HCT116 (cell line): ENCODE measurements at regions not wholly inside any gene's neighbourhood (a gene's known extent, or its start where the extent isn't known, plus 50 kb on each side); places are given as distances from the start of the nearest gene placed in this dataset.

ENCODE experiments used
- ATAC-seq: fragments of 200-7000 bp; cut with Tn5 transposase; 2 replicates; pipeline ENCODE4 v1.9.1; 2020; ENCODE audit warnings: mild to moderate bottlenecking, moderate library complexity
- BruUV-seq: library from RNA; stranded (reverse); fragments of 400-500 nt; replicated peaks from 2 replicates; lab custom pipeline; 2021; lab: Mats Ljungman, UMichigan
- CTCF ChIA-PET: fragments of 300-600 bp; sonication (Branson Sonifier 250); formaldehyde crosslinking; loops from one replicate; lab custom pipeline; 2021; ENCODE audit warnings: antibody characterized with exemption; lab: Charles Lee
- POLR2A ChIA-PET: fragments of 300-600, 350-600 bp; sonication (Branson Sonifier 250); formaldehyde crosslinking; loops from one replicate; lab custom pipeline; 2021; ENCODE audit warnings: antibody characterized with exemption; lab: Charles Lee
- RAD21 ChIA-PET, 2 experiments: fragments of 300-600 bp; sonication (Branson Sonifier 250); formaldehyde crosslinking; loops; one replicate each; lab custom pipeline; 2023; ENCODE audit warnings: low total read pairs in 2 of 2; ENCODE audit not compliant: uncharacterized antibody in 2 of 2, unreplicated experiment in 2 of 2, low non-redundant PET in 1 of 2; lab: Charles Lee
- DNase-seq: peaks from one replicate; pipeline ENCODE4 v3.0.0-alpha.2; 2010; ENCODE audit warnings: low read depth, low spot score
- H2AFZ ChIP-seq: fragments of 200-600 bp; shearing (Covaris generic), sonication (generic); 2 replicates; pipeline ENCODE4 v1.6.1; 2017; ENCODE audit warnings: low read depth, mixed run types, mixed read lengths, antibody characterized with exemption, low read length; ENCODE audit not compliant: poor library complexity, severe bottlenecking
- H3K27ac ChIP-seq: 2 replicates; pipeline ENCODE4 v1.5.1; 2012; ENCODE audit warnings: low read depth, low read length
- H3K27me3 ChIP-seq: fragments of 200-600 bp; sonication (generic); 2 replicates; pipeline ENCODE4 v1.6.1; 2016; ENCODE audit warnings: mixed run types, low read length, mixed read lengths; ENCODE audit not compliant: insufficient read depth
- H3K36me3 ChIP-seq, 2 experiments: fragments of 200-500 bp in 1 of 2; fragments of 200-600 bp in 1 of 2; sonication (Bioruptor generic) in 1 of 2; sonication (generic) in 1 of 2; 2 replicates each; pipeline versions ENCODE4 v1.5.1 to v1.6.1; 2014 to 2016; ENCODE audit warnings: low read length in 2 of 2, inconsistent platforms in 1 of 2, mixed read lengths in 1 of 2, mixed run types in 1 of 2; ENCODE audit not compliant: insufficient read depth in 2 of 2, control insufficient read depth in 1 of 2
- H3K4me1 ChIP-seq, 2 experiments: fragments of 200-600 bp in 1 of 2; sonication (generic) in 1 of 2; 2 replicates each; pipeline versions ENCODE4 v1.5.1 to v1.6.1; 2012 to 2017; ENCODE audit warnings: low read length in 2 of 2, inconsistent platforms in 1 of 2, mild to moderate bottlenecking in 1 of 2, mixed read lengths in 1 of 2, mixed run types in 1 of 2, moderate library complexity in 1 of 2; ENCODE audit not compliant: insufficient read depth in 2 of 2, control insufficient read depth in 1 of 2
- H3K4me2 ChIP-seq: fragments of 200-600 bp; sonication (generic); 2 replicates; pipeline ENCODE4 v1.6.1; 2017; ENCODE audit warnings: mixed run types, low read length, mixed read lengths
- H3K4me3 ChIP-seq, 2 experiments: fragments of 200-600 bp in 1 of 2; sonication (generic) in 1 of 2; replicated peaks in 1 of 2; 2 replicates each; pipeline ENCODE4 v1.5.1; 2011 to 2016; ENCODE audit warnings: low read length in 2 of 2, control low read depth in 1 of 2, low read depth in 1 of 2, mild to moderate bottlenecking in 1 of 2, mixed read lengths in 1 of 2, mixed run types in 1 of 2
- H3K79me2 ChIP-seq: fragments of 200-600 bp; sonication (generic); 2 replicates; pipeline ENCODE4 v1.6.1; 2017; ENCODE audit warnings: mild to moderate bottlenecking, mixed run types, low read length, moderate library complexity, mixed read lengths; ENCODE audit not compliant: insufficient read depth
- H3K9ac ChIP-seq: fragments of 200-600 bp; sonication (generic); 2 replicates; pipeline ENCODE4 v1.6.1; 2016; ENCODE audit warnings: low read length, mixed read lengths
- H3K9me2 ChIP-seq: fragments of 200-600 bp; sonication (generic), shearing (Covaris generic); 2 replicates; pipeline ENCODE4 v1.6.1; 2017; ENCODE audit warnings: mixed run types, mild to moderate bottlenecking, moderate library complexity; ENCODE audit not compliant: insufficient read depth
- H3K9me3 ChIP-seq, 2 experiments: fragments of 200-500 bp in 1 of 2; fragments of 200-600 bp in 1 of 2; sonication (Bioruptor generic) in 1 of 2; sonication (generic) in 1 of 2; 2 replicates each; pipeline ENCODE4 v1.6.1; 2014 to 2017; ENCODE audit warnings: low read length in 2 of 2, mixed read lengths in 2 of 2, inconsistent platforms in 1 of 2, low read depth in 1 of 2, mild to moderate bottlenecking in 1 of 2, mixed run types in 1 of 2, moderate library complexity in 1 of 2; ENCODE audit not compliant: control insufficient read depth in 1 of 2, insufficient read depth in 1 of 2
- H4K20me1 ChIP-seq: fragments of 200-600 bp; sonication (generic), shearing (Covaris generic); 2 replicates; pipeline ENCODE4 v1.6.1; 2017; ENCODE audit warnings: mixed run types, mild to moderate bottlenecking, moderate library complexity; ENCODE audit not compliant: insufficient read depth
- CEBPB ChIP-seq: IDR thresholded peaks from 2 replicates; pipeline ENCODE4 v1.6.1; 2012; ENCODE audit warnings: low read depth
- EZH2phosphoT487 ChIP-seq: fragments of 200-600 bp; IDR thresholded peaks from 2 replicates; pipeline ENCODE4 v1.6.1; 2018; ENCODE audit warnings: antibody characterized with exemption, borderline replicate concordance
- FOSL1 ChIP-seq: IDR thresholded peaks from 2 replicates; pipeline ENCODE4 v1.6.1; 2012; ENCODE audit warnings: low read depth
- MAX ChIP-seq: IDR thresholded peaks from 2 replicates; pipeline ENCODE4 v1.6.1; 2012
- POLR2A ChIP-seq: IDR thresholded peaks from 2 replicates; pipeline ENCODE4 v1.7.0; 2011; ENCODE audit warnings: borderline replicate concordance; ENCODE audit not compliant: insufficient read depth, insufficient read length; ENCODE audit errors: extremely low read depth
- POLR2AphosphoS5 ChIP-seq: IDR thresholded peaks from 2 replicates; pipeline ENCODE4 v1.6.1; 2011; ENCODE audit warnings: mild to moderate bottlenecking, low read depth, low read length, moderate library complexity
- REST ChIP-seq: IDR thresholded peaks from 2 replicates; pipeline ENCODE4 v1.6.1; 2012; ENCODE audit warnings: low read depth
- ZBTB33 ChIP-seq: IDR thresholded peaks from 2 replicates; pipeline ENCODE4 v1.6.1; 2011; ENCODE audit warnings: mild to moderate bottlenecking, low read length, moderate library complexity; ENCODE audit not compliant: insufficient replicate concordance; ENCODE audit errors: extremely low read depth
- ZNF274 ChIP-seq: fragments of 200-500 bp; sonication (Bioruptor generic); IDR thresholded peaks from 2 replicates; pipeline ENCODE4 v1.6.1; 2014; ENCODE audit warnings: mild to moderate bottlenecking, low read depth, low read length, inconsistent platforms
- intact Hi-C: fragments of 100-400 bp; cut with micrococcal nuclease; formaldehyde crosslinking; loops from 2 replicates; pipeline ENCODE4 v1.10.0; 2022
- TF ChIP-seq, protein P1 (sequence below): IDR thresholded peaks from 2 replicates; pipeline ENCODE4 v1.6.1; 2012

- CTCF ChIA-PET = no interaction called here
Measured at GRCh38 chr1:183734543-183735036, 70.3 kb upstream of the RGL1 start.

More at GRCh38 chr1:183734543-183735036, 70.3 kb upstream of the RGL1 start:
- no TSS peak for BruUV-seq
- no peak overlapping the region for H2AFZ ChIP-seq
- H3K27ac ChIP-seq = no peak overlapping the region
- no peak overlapping the region for H3K9ac ChIP-seq
- H3K27me3 ChIP-seq = no peaks in the 10 kb centered on the region
- no peaks in the 10 kb centered on the region for H3K36me3 ChIP-seq
- no peak overlapping the region for H3K4me3 ChIP-seq
- no peaks in the 10 kb centered on the region for H3K4me1 ChIP-seq
- intact Hi-C loops = no loop called here
- no peak overlapping the region for H3K4me2 ChIP-seq
- H3K9me3 ChIP-seq = no peaks in the 10 kb centered on the region
- no peak for ATAC-seq
- no peaks in the 10 kb centered on the region for H3K79me2 ChIP-seq
- H4K20me1 ChIP-seq = no peaks in the 10 kb centered on the region
- RAD21 ChIA-PET = no interaction called here
- DNase-seq = no peak
- TF ChIP-seq FOSL1 = no peak
- no peak for TF ChIP-seq CEBPB
- no peak for TF ChIP-seq ZBTB33
- no peak for TF ChIP-seq ZNF274
- TF ChIP-seq REST = no peak
- TF ChIP-seq POLR2A = no peak
- TF ChIP-seq, protein P1, sequence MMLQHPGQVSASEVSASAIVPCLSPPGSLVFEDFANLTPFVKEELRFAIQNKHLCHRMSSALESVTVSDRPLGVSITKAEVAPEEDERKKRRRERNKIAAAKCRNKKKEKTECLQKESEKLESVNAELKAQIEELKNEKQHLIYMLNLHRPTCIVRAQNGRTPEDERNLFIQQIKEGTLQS = no peak
- no peak for TF ChIP-seq POLR2AphosphoS5
- no peak for TF ChIP-seq EZH2phosphoT487
- no peak for TF ChIP-seq MAX
- POLR2A ChIA-PET = no interaction called here
- no peaks in the 10 kb centered on the region for H3K9me2 ChIP-seq
